Activated CD8-positive, alpha-beta T cell treated with anti-CD3 and anti-CD28 coated beads, Interleukin-2, amount 10 ng/mL, durations not matched to agents 7 days and 5 days (primary cell): ENCODE measurements at regions not wholly inside any gene's neighbourhood (a gene's known extent, or its start where the extent isn't known, plus 50 kb on each side); places are given as distances from the start of the nearest gene placed in this dataset.
"Not testable (repeated sequence)": the region's sequence is repeated elsewhere in the genome, so short reads cannot be mapped to it uniquely, and the experiment has no call there.

Experiments used
- ATAC-seq: fragments of 150-1000 bp; cut with Tn5 transposase; one replicate; pipeline ENCODE4 v1.10.0; 2021; ENCODE audit warnings: moderate library complexity
- CTCF ChIA-PET: fragments of 350-600 bp; sonication (Branson Sonifier 250); formaldehyde crosslinking; loops from one replicate; lab custom pipeline; 2021; ENCODE audit warnings: antibody characterized with exemption; lab: Charles Lee
- POLR2A ChIA-PET: fragments of 350-600 bp; sonication (Branson Sonifier 250); formaldehyde crosslinking; loops from one replicate; lab custom pipeline; 2021; ENCODE audit warnings: antibody characterized with exemption; lab: Charles Lee
- DNase-seq: peaks from one replicate; pipeline ENCODE4 v3.0.0-alpha.2; 2020
- H3K27ac Mint-ChIP-seq: one replicate; pipeline ENCODE4 v1.8.0; 2021; ENCODE audit warnings: mild to moderate bottlenecking, mixed read lengths
- H3K27me3 Mint-ChIP-seq: one replicate; pipeline ENCODE4 v1.8.0; 2021; ENCODE audit warnings: low read depth, mixed read lengths
- H3K36me3 Mint-ChIP-seq: one replicate; pipeline ENCODE4 v1.8.0; 2021; ENCODE audit warnings: low read depth, mixed read lengths
- H3K4me1 Mint-ChIP-seq: one replicate; pipeline ENCODE4 v1.8.0; 2021; ENCODE audit warnings: low read depth, mixed read lengths
- H3K4me3 Mint-ChIP-seq: one replicate; pipeline ENCODE4 v1.8.0; 2021; ENCODE audit warnings: mild to moderate bottlenecking, mixed read lengths
- H3K9me3 Mint-ChIP-seq: one replicate; pipeline ENCODE4 v1.8.0; 2022; ENCODE audit warnings: mixed read lengths; ENCODE audit not compliant: insufficient read depth

DNA sequence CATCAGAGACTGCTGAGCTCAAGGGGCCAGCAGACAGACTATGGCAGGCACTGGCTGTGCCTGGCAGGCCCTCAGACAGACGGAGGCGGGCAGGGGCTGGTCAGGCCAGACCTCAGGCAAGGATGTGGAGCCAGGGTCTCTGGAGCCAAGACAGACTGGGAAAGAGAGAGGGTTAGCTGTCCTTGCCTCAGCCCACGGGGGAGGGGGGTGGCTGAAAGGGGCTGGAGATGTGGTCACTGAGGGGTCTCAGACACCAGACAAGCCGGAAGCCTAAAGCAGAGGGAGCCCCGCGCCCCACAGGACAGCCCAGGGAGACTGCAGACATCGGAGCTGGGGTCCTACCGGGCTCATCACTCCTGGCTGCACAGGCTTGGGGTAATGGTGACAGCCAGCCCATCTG is 141.2 kb upstream of the FOXD4L5 start:
- POLR2A ChIA-PET: no interaction called here
- H3K4me1 Mint-ChIP-seq: no peaks in the 10 kb centered on the region
- ATAC-seq (no peak), DNase-seq (no peak)
- no peaks in the 10 kb centered on the region for H3K27me3 Mint-ChIP-seq
- H3K9me3 Mint-ChIP-seq: peaks cover 18% of the 10 kb centered on the region
- peaks cover 3% of the 10 kb centered on the region for H3K36me3 Mint-ChIP-seq
- no peak overlapping the region for H3K4me3 Mint-ChIP-seq
- no peak overlapping the region for H3K27ac Mint-ChIP-seq
- CTCF ChIA-PET: no interaction called here

DNA sequence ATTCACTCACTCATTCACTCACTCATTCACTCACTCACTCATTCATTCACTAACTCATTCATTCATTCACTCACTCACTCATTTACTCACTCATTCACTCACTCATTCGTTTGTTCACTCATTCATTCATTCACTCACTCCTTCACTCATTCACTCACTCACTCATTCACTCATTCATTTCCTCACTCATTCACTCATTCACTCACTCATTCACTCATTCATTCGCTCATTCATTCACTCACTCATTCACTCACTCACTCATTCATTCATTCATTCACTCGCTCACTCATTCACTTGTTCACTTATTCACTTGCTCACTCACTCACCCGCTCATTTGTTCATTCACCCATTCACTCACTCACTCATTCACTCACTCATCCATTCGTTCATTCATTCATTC is 140.2 kb upstream of the FOXD4L5 start:
- H3K27ac Mint-ChIP-seq, H3K4me3 Mint-ChIP-seq, DNase-seq, ATAC-seq, POLR2A ChIA-PET, CTCF ChIA-PET, H3K4me1 Mint-ChIP-seq, H3K36me3 Mint-ChIP-seq, H3K27me3 Mint-ChIP-seq: not testable (repeated sequence)
- peaks cover 18% of the 10 kb centered on the region for H3K9me3 Mint-ChIP-seq

DNA sequence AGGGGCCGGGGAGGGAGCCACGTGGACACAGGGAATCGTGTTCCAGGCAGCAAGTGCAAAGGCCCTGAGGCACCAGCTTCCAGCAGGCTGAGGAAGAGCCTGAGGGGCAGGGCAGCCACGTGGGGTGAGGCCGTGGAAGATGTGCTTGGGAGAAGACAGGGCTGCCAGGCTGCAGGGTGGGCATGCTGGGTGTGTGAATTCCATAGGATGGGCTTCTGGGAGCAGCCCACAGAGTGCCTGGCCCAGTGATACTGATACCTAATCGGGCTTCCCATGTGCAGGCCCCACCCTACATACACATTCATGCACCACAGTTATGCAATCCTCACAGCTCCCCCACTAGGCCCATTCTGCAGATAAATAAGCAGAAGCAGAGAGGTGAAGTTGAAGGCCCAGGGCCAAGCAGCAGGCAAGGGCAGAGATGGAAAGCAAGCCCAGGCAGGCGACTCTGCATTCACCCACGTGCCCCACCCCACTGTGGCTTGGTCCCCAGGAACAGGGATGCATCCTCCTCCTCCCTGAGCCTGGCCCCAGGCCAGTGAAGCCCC is 139.5 kb upstream of the FOXD4L5 start:
- H3K4me3 Mint-ChIP-seq, H3K27ac Mint-ChIP-seq, DNase-seq, CTCF ChIA-PET, H3K4me1 Mint-ChIP-seq, POLR2A ChIA-PET, H3K27me3 Mint-ChIP-seq, H3K36me3 Mint-ChIP-seq: not testable (repeated sequence)
- H3K9me3 Mint-ChIP-seq: peaks cover 19% of the 10 kb centered on the region
- ATAC-seq: peak; percentile 36

DNA sequence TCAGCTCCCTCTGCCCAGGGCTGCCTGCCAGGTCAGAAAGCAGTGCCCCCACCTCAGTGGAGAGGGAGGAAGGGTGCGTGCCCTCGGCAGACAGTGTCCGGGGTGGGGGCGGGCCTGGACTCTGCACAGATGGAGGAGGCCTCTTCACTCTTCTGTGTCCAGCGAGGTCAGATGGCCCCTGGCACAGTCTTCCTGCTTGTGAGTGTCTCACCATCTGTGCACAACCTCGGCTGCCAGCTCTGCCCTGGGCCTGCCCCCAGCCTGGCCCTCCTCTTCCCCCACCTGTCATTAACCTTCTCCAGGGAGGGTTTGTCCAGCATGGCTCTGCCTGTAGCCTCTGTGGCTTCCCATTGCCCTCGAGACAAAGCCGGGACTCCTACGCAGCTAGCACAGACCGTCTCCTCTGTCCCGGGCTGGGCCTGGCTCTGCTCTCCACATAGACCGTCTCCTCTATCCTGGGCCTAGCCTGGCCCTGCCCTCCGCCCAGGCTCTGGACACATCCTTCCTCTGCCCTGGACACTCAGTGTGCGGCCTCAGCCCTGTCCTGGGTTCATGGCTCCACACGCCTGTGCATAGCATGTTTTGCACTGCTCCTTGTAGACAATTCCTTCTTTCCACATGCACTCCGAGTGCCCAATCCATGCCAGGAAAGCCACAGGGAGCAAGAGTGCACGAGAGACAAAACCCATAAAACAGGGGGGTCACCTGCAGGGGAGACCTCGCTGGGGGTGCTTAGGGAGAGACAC is 138.9 kb upstream of the FOXD4L5 start:
- ATAC-seq, H3K27ac Mint-ChIP-seq, H3K36me3 Mint-ChIP-seq, CTCF ChIA-PET, H3K4me3 Mint-ChIP-seq, POLR2A ChIA-PET, DNase-seq, H3K27me3 Mint-ChIP-seq, H3K4me1 Mint-ChIP-seq: not testable (repeated sequence)
- peaks cover 25% of the 10 kb centered on the region for H3K9me3 Mint-ChIP-seq

DNA sequence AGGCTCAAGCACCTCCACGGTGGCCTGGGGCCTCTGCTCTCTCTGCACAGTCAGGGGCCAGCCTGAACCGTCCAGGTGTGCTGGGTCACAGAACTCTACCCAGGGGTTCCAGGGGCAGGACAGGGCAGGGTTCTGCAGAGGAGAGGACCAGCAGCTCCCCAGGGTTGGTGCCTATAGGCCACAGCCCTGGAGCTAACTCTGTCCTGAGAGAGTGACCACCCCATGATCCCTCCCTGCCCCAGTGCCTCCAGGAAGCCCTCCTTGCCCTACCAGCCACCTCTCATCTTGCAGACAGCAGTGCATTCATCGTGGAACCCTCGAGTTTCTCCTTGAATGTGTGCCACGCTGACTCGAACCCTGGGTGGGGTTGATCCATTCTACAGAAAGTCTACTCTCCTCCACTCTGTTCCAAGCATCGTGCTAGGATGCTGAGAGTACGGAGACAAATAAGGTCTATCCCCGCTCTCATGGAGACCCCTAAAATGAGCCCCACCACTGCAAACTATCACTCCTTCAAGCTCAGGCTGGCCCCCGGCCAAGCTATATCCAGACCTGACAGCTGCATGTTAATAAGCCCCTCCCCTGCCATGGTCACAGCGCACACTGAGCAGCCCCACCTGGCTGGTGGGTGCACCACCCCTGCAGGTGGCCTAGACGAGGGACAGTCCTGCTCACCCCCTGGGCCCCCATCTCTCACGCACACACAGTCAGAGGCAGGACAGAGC is 138.1 kb upstream of the FOXD4L5 start:
- H3K36me3 Mint-ChIP-seq, POLR2A ChIA-PET, CTCF ChIA-PET, H3K27me3 Mint-ChIP-seq, H3K27ac Mint-ChIP-seq, ATAC-seq, DNase-seq, H3K4me3 Mint-ChIP-seq, H3K4me1 Mint-ChIP-seq: not testable (repeated sequence)
- H3K9me3 Mint-ChIP-seq: peaks cover 24% of the 10 kb centered on the region

DNA sequence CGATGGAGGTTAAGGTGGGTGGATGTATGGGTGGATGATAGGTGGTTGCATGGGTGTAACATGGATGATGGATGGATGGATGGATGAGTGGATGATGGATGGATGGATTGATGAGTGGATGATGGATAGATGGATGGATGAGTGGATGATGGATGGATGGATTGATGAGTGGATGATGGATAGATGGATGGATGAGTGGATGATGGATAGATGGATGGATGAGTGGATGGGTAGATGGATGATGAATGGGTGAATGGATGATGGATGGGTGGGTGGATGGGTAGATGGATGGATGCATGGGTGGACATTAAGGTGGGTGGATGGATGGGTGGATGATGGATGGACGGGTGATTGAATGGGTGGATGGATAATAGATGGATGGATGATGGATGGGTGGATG is 136.5 kb upstream of the FOXD4L5 start:
- H3K4me1 Mint-ChIP-seq, H3K27ac Mint-ChIP-seq, CTCF ChIA-PET, ATAC-seq, H3K27me3 Mint-ChIP-seq, H3K4me3 Mint-ChIP-seq, POLR2A ChIA-PET, DNase-seq, H3K36me3 Mint-ChIP-seq: not testable (repeated sequence)
- H3K9me3 Mint-ChIP-seq: peaks cover 30% of the 10 kb centered on the region

DNA sequence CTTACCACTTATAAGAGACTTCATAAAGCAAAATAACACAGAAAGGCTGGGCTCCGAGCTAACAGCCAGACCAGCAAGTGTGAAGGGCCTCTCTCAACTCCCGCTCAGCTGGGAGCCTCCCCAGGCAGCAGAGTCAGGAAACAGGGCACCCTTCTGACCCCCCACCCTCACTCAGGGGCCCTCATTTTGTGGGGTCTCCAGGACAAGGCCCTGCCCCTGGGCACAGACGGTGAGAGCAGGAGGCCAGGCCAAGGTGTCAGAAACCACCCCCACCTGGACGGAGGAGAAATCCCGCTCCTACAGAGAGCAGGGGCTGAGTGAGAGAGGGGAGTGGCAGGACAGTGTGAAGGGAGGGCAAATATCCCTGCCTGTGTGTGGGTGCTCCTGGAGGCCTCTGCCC is 135.8 kb upstream of the FOXD4L5 start:
- ATAC-seq (no peak), DNase-seq (no peak)
- Mint-ChIP-seq H3K36me3 (peaks cover 3% of the 10 kb centered on the region), H3K27ac (no peak overlapping the region), H3K4me1 (no peaks in the 10 kb centered on the region), H3K9me3 (peaks cover 26% of the 10 kb centered on the region), H3K4me3 (no peak overlapping the region), H3K27me3 (no peaks in the 10 kb centered on the region)
- CTCF ChIA-PET: no interaction called here
- POLR2A ChIA-PET: no interaction called here

DNA sequence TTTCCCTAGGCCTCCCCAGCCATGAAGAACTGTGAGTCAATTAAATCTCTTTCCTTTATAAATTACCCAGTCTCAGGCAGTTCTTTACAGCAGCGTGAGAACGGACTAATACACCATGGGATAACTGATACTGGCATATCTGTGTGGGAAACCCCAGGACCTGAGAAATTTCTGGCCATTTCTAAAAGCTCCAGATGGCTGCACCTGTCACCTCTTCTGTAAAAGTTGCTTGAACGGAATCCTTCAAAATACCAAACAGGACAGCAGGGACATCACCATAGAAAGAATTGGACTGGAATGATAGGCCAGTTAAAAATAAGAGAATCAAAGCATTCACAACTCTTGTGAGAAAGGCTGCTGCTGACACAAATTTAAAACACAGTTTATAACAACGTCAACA is 134.0 kb upstream of the FOXD4L5 start:
- not testable (repeated sequence) for ATAC-seq, H3K4me3 Mint-ChIP-seq

DNA sequence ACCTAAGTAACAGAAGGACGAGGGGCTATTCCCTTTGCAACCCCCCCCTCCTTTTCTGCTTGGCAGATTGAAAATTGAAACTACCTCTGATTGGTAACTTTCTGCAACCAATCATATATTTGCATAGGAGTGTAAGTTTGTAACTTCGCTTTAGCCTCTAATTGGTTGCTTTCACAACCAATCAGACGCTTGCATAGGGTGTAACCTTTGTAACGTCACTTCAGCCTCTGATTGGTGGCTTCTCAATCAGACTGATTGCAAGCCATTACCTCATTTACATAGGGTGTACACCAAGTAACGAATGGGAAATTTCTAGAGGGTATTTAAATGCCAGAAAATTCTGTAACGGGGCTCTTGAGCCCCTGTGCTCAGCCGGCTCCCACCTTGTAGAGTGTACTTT is 131.9 kb upstream of the FOXD4L5 start:
- H3K4me3 Mint-ChIP-seq, H3K36me3 Mint-ChIP-seq, DNase-seq, H3K4me1 Mint-ChIP-seq, ATAC-seq, POLR2A ChIA-PET, CTCF ChIA-PET, H3K27ac Mint-ChIP-seq, H3K27me3 Mint-ChIP-seq: not testable (repeated sequence)
- peaks cover 31% of the 10 kb centered on the region for H3K9me3 Mint-ChIP-seq

More for the DNA sequence above, 134.0 kb upstream of the FOXD4L5 start:
- H3K27me3 Mint-ChIP-seq, DNase-seq, H3K36me3 Mint-ChIP-seq, H3K4me1 Mint-ChIP-seq, POLR2A ChIA-PET, H3K27ac Mint-ChIP-seq, CTCF ChIA-PET: not testable (repeated sequence)
- H3K9me3 Mint-ChIP-seq: peaks cover 30% of the 10 kb centered on the region

DNA sequence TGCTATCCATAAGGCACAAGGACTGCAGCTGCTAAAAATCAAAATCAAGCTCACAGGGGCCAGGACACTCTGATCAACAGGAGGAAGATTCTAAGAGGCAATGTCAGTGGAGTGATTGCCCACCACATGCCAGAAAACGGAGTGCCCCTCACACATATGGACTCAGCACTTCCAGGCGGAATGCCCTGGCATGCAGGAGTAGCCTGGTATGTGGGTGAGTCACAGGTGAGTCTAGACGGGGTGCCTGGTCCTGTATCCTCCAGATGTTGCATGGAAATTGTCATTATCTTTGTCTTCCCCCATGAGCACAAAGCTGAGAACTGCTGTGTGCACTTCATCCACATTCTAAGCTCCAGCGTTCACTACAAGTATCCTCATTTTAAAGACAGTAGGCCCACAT is 129.2 kb upstream of the FOXD4L5 start:
- H3K27ac Mint-ChIP-seq, DNase-seq, POLR2A ChIA-PET, ATAC-seq, H3K27me3 Mint-ChIP-seq, H3K36me3 Mint-ChIP-seq, CTCF ChIA-PET, H3K4me3 Mint-ChIP-seq, H3K4me1 Mint-ChIP-seq: not testable (repeated sequence)
- H3K9me3 Mint-ChIP-seq: peaks cover 42% of the 10 kb centered on the region

DNA sequence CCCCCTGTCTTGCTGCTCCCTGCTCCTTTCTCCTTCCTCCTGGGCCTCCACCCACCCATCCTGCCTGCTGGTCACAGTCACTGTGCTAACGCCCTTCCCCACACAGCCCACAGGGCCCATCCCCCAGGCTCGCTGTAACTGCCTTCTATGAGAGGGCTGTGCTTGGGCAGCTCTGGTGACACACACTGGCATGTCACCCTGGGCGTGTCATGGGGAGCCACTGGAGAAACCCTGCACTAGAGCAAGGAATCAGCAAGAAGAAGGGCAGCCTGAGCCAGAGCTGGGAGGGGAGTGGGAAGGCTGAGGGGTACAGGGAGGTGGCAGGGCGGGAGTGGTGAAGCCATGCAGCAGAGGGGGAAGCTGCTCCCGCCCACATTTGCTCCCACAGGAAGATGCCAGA is 128.4 kb upstream of the FOXD4L5 start:
- H3K4me1 Mint-ChIP-seq, CTCF ChIA-PET, H3K27ac Mint-ChIP-seq, H3K36me3 Mint-ChIP-seq, POLR2A ChIA-PET, H3K4me3 Mint-ChIP-seq, DNase-seq, ATAC-seq, H3K27me3 Mint-ChIP-seq: not testable (repeated sequence)
- peaks cover 37% of the 10 kb centered on the region for H3K9me3 Mint-ChIP-seq

DNA sequence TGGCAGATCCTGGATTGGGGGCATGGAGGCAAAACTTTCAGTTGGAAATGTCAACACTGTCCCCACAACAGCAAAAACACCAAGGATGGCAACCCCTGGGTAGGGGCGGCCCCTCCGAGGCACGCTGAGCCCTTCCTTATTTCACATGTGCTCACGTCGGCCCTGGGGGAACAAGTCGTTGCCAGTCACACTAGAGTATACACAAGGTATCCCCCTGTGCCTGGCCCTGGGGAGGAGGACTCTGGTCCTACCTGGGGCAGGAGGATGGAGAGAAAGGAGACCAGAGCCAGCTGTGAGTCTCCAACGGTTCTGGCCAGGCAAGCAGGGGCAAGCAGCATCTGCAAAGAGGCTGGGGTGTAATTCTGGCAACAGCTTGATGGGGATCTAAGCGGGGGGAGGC is 126.9 kb upstream of the FOXD4L5 start:
- CTCF ChIA-PET: no interaction called here
- peaks cover 3% of the 10 kb centered on the region for H3K36me3 Mint-ChIP-seq
- H3K27ac Mint-ChIP-seq: no peak overlapping the region
- POLR2A ChIA-PET: no interaction called here
- H3K4me1 Mint-ChIP-seq: no peaks in the 10 kb centered on the region
- peaks cover 36% of the 10 kb centered on the region for H3K9me3 Mint-ChIP-seq
- DNase-seq: no peak
- ATAC-seq: no peak
- H3K27me3 Mint-ChIP-seq: no peaks in the 10 kb centered on the region
- H3K4me3 Mint-ChIP-seq: no peak overlapping the region
